ENCODE measurements at regions not wholly inside any gene's neighbourhood (a gene's known extent, or its start where the extent isn't known, plus 50 kb on each side); places are given as distances from the start of the nearest gene placed in this dataset.

- intact Hi-C loops (cut with micrococcal nuclease), result no loop called here
- Mint-ChIP-seq H3K9me3 (peaks cover 27% of the 10 kb centered on the region), H3K27me3 (ENCODE audit: low read depth) (no peaks in the 10 kb centered on the region), H3K27ac (no peak overlapping the region), H3K4me3 (ENCODE audit: low read depth) (no peak overlapping the region), H3K4me1 (ENCODE audit: low read depth) (no peaks in the 10 kb centered on the region), H3K36me3 (ENCODE audit: low read depth) (no peaks in the 10 kb centered on the region)
- no peak for DNase-seq (ENCODE audit: low spot score)
Measured at GRCh38 chr17:71035226-71035625, 865.9 kb downstream of the KCNJ2 start.

GRCh38 chr17:71037386-71037785, 868.1 kb downstream of the KCNJ2 start:
- H3K36me3 Mint-ChIP-seq (ENCODE audit: low read depth), result no peaks in the 10 kb centered on the region
- peaks cover 18% of the 10 kb centered on the region for H3K9me3 Mint-ChIP-seq
- intact Hi-C loops (cut with micrococcal nuclease), result no loop called here
- DNase-seq (ENCODE audit: low spot score), result no peak
- no peaks in the 10 kb centered on the region for H3K27me3 Mint-ChIP-seq (ENCODE audit: low read depth)
- H3K27ac Mint-ChIP-seq, result no peak overlapping the region
- H3K4me3 Mint-ChIP-seq (ENCODE audit: low read depth), result no peak overlapping the region
- H3K4me1 Mint-ChIP-seq (ENCODE audit: low read depth), result no peaks in the 10 kb centered on the region

GRCh38 chr17:71039391-71039790, 870.1 kb downstream of the KCNJ2 start:
- no peak for DNase-seq (ENCODE audit: low spot score)
- intact Hi-C loops (cut with micrococcal nuclease), result no loop called here
- Mint-ChIP-seq H3K4me1 (ENCODE audit: low read depth) (no peaks in the 10 kb centered on the region), H3K36me3 (ENCODE audit: low read depth) (no peaks in the 10 kb centered on the region), H3K27me3 (ENCODE audit: low read depth) (no peaks in the 10 kb centered on the region), H3K27ac (no peak overlapping the region), H3K9me3 (peaks cover 9% of the 10 kb centered on the region), H3K4me3 (ENCODE audit: low read depth) (no peak overlapping the region)

- peaks cover 44% of the 10 kb centered on the region for H3K9me3 Mint-ChIP-seq
- no peak for DNase-seq (ENCODE audit: low spot score)
- H3K27me3 Mint-ChIP-seq (ENCODE audit: low read depth), result no peaks in the 10 kb centered on the region
- intact Hi-C loops (cut with micrococcal nuclease), result no loop called here
- H3K4me1 Mint-ChIP-seq (ENCODE audit: low read depth), result no peaks in the 10 kb centered on the region
- H3K27ac Mint-ChIP-seq, result no peak overlapping the region
- H3K4me3 Mint-ChIP-seq (ENCODE audit: low read depth), result no peak overlapping the region
- no peaks in the 10 kb centered on the region for H3K36me3 Mint-ChIP-seq (ENCODE audit: low read depth)
Measured at GRCh38 chr17:71052971-71053370, 883.6 kb downstream of the KCNJ2 start.

- no peak overlapping the region for H3K4me3 Mint-ChIP-seq (ENCODE audit: low read depth)
- intact Hi-C loops (cut with micrococcal nuclease), result no loop called here
Measured at GRCh38 chr17:71055128-71055527, 885.8 kb downstream of the KCNJ2 start.

GRCh38 chr17:71057448-71057847, 888.1 kb downstream of the KCNJ2 start:
- Mint-ChIP-seq H3K4me3 (ENCODE audit: low read depth) (no peak overlapping the region), H3K4me1 (ENCODE audit: low read depth) (no peaks in the 10 kb centered on the region), H3K36me3 (ENCODE audit: low read depth) (no peaks in the 10 kb centered on the region), H3K27ac (no peak overlapping the region), H3K9me3 (peaks cover 38% of the 10 kb centered on the region), H3K27me3 (ENCODE audit: low read depth) (no peaks in the 10 kb centered on the region)
- intact Hi-C loops (cut with micrococcal nuclease), result no loop called here
- no peak for DNase-seq (ENCODE audit: low spot score)

More at GRCh38 chr17:71055128-71055527, 885.8 kb downstream of the KCNJ2 start:
- Mint-ChIP-seq H3K27me3 (ENCODE audit: low read depth) (no peaks in the 10 kb centered on the region), H3K27ac (no peak overlapping the region), H3K9me3 (peaks cover 37% of the 10 kb centered on the region), H3K36me3 (ENCODE audit: low read depth) (no peaks in the 10 kb centered on the region), H3K4me1 (ENCODE audit: low read depth) (no peaks in the 10 kb centered on the region)
- DNase-seq (ENCODE audit: low spot score), result no peak

- no peaks in the 10 kb centered on the region for H3K4me1 Mint-ChIP-seq (ENCODE audit: low read depth)
- no peaks in the 10 kb centered on the region for H3K27me3 Mint-ChIP-seq (ENCODE audit: low read depth)
- no peak for DNase-seq (ENCODE audit: low spot score)
- no peak overlapping the region for H3K4me3 Mint-ChIP-seq (ENCODE audit: low read depth)
- H3K9me3 Mint-ChIP-seq, result peaks cover 39% of the 10 kb centered on the region
- intact Hi-C loops (cut with micrococcal nuclease), result no loop called here
- no peaks in the 10 kb centered on the region for H3K36me3 Mint-ChIP-seq (ENCODE audit: low read depth)
- no peak overlapping the region for H3K27ac Mint-ChIP-seq
Measured at GRCh38 chr17:71057938-71058337, 888.6 kb downstream of the KCNJ2 start.

- Mint-ChIP-seq H3K9me3 (peaks cover 37% of the 10 kb centered on the region), H3K27me3 (ENCODE audit: low read depth) (no peaks in the 10 kb centered on the region), H3K27ac (no peak overlapping the region), H3K4me1 (ENCODE audit: low read depth) (no peaks in the 10 kb centered on the region), H3K4me3 (ENCODE audit: low read depth) (no peak overlapping the region), H3K36me3 (ENCODE audit: low read depth) (no peaks in the 10 kb centered on the region)
- DNase-seq (ENCODE audit: low spot score), result no peak
- intact Hi-C loops (cut with micrococcal nuclease), result no loop called here
Measured at GRCh38 chr17:71063127-71063526, 893.8 kb downstream of the KCNJ2 start.

- no peaks in the 10 kb centered on the region for H3K27me3 Mint-ChIP-seq (ENCODE audit: low read depth)
- intact Hi-C loops (cut with micrococcal nuclease), result no loop called here
- no peaks in the 10 kb centered on the region for H3K36me3 Mint-ChIP-seq (ENCODE audit: low read depth)
- H3K27ac Mint-ChIP-seq, result no peak overlapping the region
- H3K9me3 Mint-ChIP-seq, result peaks cover 39% of the 10 kb centered on the region
- H3K4me3 Mint-ChIP-seq (ENCODE audit: low read depth), result no peak overlapping the region
- no peaks in the 10 kb centered on the region for H3K4me1 Mint-ChIP-seq (ENCODE audit: low read depth)
- no peak for DNase-seq (ENCODE audit: low spot score)
Measured at GRCh38 chr17:71063559-71063958, 894.2 kb downstream of the KCNJ2 start.

- Mint-ChIP-seq H3K9me3 (peaks cover 24% of the 10 kb centered on the region), H3K4me1 (ENCODE audit: low read depth) (no peaks in the 10 kb centered on the region), H3K27ac (no peak overlapping the region), H3K4me3 (ENCODE audit: low read depth) (no peak overlapping the region), H3K27me3 (ENCODE audit: low read depth) (no peaks in the 10 kb centered on the region), H3K36me3 (ENCODE audit: low read depth) (no peaks in the 10 kb centered on the region)
- intact Hi-C loops (cut with micrococcal nuclease), result no loop called here
- DNase-seq (ENCODE audit: low spot score), result no peak
Measured at GRCh38 chr17:71067669-71068407, 898.5 kb downstream of the KCNJ2 start.

- H3K4me1 Mint-ChIP-seq (ENCODE audit: low read depth), result no peaks in the 10 kb centered on the region
- H3K4me3 Mint-ChIP-seq (ENCODE audit: low read depth), result no peak overlapping the region
- no peaks in the 10 kb centered on the region for H3K27me3 Mint-ChIP-seq (ENCODE audit: low read depth)
- no peak for DNase-seq (ENCODE audit: low spot score)
- peaks cover 18% of the 10 kb centered on the region for H3K9me3 Mint-ChIP-seq
- intact Hi-C loops (cut with micrococcal nuclease), result no loop called here
- no peak overlapping the region for H3K27ac Mint-ChIP-seq
- H3K36me3 Mint-ChIP-seq (ENCODE audit: low read depth), result no peaks in the 10 kb centered on the region
Measured at GRCh38 chr17:71068408-71068750, 899.0 kb downstream of the KCNJ2 start.

- Mint-ChIP-seq H3K27me3 (ENCODE audit: low read depth) (no peaks in the 10 kb centered on the region), H3K4me3 (ENCODE audit: low read depth) (no peak overlapping the region), H3K27ac (no peak overlapping the region), H3K9me3 (peaks cover 24% of the 10 kb centered on the region), H3K4me1 (ENCODE audit: low read depth) (no peaks in the 10 kb centered on the region), H3K36me3 (ENCODE audit: low read depth) (no peaks in the 10 kb centered on the region)
- DNase-seq (ENCODE audit: low spot score), result no peak
- intact Hi-C loops (cut with micrococcal nuclease), result no loop called here
Measured at GRCh38 chr17:71071041-71071440, 901.7 kb downstream of the KCNJ2 start.

- Mint-ChIP-seq H3K27me3 (ENCODE audit: low read depth) (no peaks in the 10 kb centered on the region), H3K4me3 (ENCODE audit: low read depth) (no peak overlapping the region), H3K36me3 (ENCODE audit: low read depth) (no peaks in the 10 kb centered on the region), H3K27ac (no peak overlapping the region), H3K4me1 (ENCODE audit: low read depth) (no peaks in the 10 kb centered on the region), H3K9me3 (peaks cover 27% of the 10 kb centered on the region)
- no peak for DNase-seq (ENCODE audit: low spot score)
- intact Hi-C loops (cut with micrococcal nuclease), result no loop called here
Measured at GRCh38 chr17:71071837-71072236, 902.5 kb downstream of the KCNJ2 start.

GRCh38 chr17:71080937-71081336, 911.6 kb downstream of the KCNJ2 start:
- Mint-ChIP-seq H3K36me3 (ENCODE audit: low read depth) (no peaks in the 10 kb centered on the region), H3K27me3 (ENCODE audit: low read depth) (no peaks in the 10 kb centered on the region), H3K9me3 (peaks cover 23% of the 10 kb centered on the region), H3K4me3 (ENCODE audit: low read depth) (no peak overlapping the region), H3K4me1 (ENCODE audit: low read depth) (no peaks in the 10 kb centered on the region), H3K27ac (no peak overlapping the region)
- DNase-seq (ENCODE audit: low spot score), result no peak
- intact Hi-C loops (cut with micrococcal nuclease), result no loop called here

Measured in activated T-helper 2 cell treated with anti-CD3 and anti-CD28 coated beads, Interferon-gamma antibody, Interleukin-2, Interleukin-4, amounts not matched to agents 10 μg/mL and 5 μg/mL and 100 μg/mL, durations not matched to agents 14 hours and 24 hours and 36 hours (primary cell).